PC-3 (cell line): ENCODE measurements at regions not wholly inside any gene's neighbourhood (a gene's known extent, or its start where the extent isn't known, plus 50 kb on each side); places are given as distances from the start of the nearest gene placed in this dataset.

Source experiments
- CTCF ChIP-seq: fragments of 300-600 bp; sonication (generic); conservative IDR thresholded peaks from 2 replicates; pipeline ENCODE4 v1.5.1; 2017; ENCODE audit warnings: antibody characterized with exemption, low read depth, mild to moderate bottlenecking, low read length
- EZH2 ChIP-seq: fragments of 300-600 bp; sonication (generic); IDR thresholded peaks from one replicate; pipeline ENCODE4 v1.6.1; 2017; ENCODE audit warnings: antibody characterized with exemption, mild to moderate bottlenecking, low read length; ENCODE audit not compliant: unreplicated experiment
- EZH2phosphoT487 ChIP-seq: fragments of 300-600 bp; sonication (generic); IDR thresholded peaks from 2 replicates; pipeline ENCODE4 v1.6.1; 2018; ENCODE audit warnings: mild to moderate bottlenecking, antibody characterized with exemption, low read length, borderline replicate concordance

GRCh38 chr4:19146038-19146437 is 1105.7 kb upstream of the SLIT2 start:
- TF ChIP-seq EZH2phosphoT487 (no peak), CTCF (no peak), EZH2 (no peak)
